Common myeloid progenitor, CD34-positive (primary cell): ENCODE measurements at regions not wholly inside any gene's neighbourhood (a gene's known extent, or its start where the extent isn't known, plus 50 kb on each side); places are given as distances from the start of the nearest gene placed in this dataset.

Experiments
- CTCF ChIA-PET: fragments of 350-600 bp; sonication (Branson Sonifier 250); formaldehyde crosslinking; loops from one replicate; lab custom pipeline; 2021; ENCODE audit warnings: antibody characterized with exemption; lab: Charles Lee
- POLR2A ChIA-PET: fragments of 350-600 bp; sonication (Branson Sonifier 250); formaldehyde crosslinking; loops from one replicate; lab custom pipeline; 2021; ENCODE audit warnings: antibody characterized with exemption; lab: Charles Lee
- DNase-seq, 3 donors: peaks; one replicate each; pipeline versions ENCODE4 v3.0.0 to v3.0.0-alpha.2; 2013
- H3K27ac ChIP-seq, 2 experiments: 1 replicate in 1 of 2; 2 replicates in 1 of 2; pipeline ENCODE4 v1.7.0; 2013; ENCODE audit warnings: inconsistent platforms in 2 of 2, low read length in 2 of 2, mild to moderate bottlenecking in 2 of 2, low read depth in 1 of 2, moderate library complexity in 1 of 2; ENCODE audit not compliant: severe bottlenecking in 2 of 2, insufficient read depth in 1 of 2, poor library complexity in 1 of 2
- H3K27me3 ChIP-seq, 5 experiments: replicated peaks in 2 of 5; 1 replicate in 3 of 5; 2 replicates in 2 of 5; pipeline versions ENCODE4 v1.6.1 to v1.7.0; 2013; ENCODE audit warnings: low read length in 4 of 5, mild to moderate bottlenecking in 2 of 5, moderate library complexity in 2 of 5, inconsistent platforms in 1 of 5; ENCODE audit not compliant: insufficient read depth in 5 of 5, control insufficient read depth in 4 of 5
- H3K36me3 ChIP-seq, 4 experiments: 1 replicate in 2 of 4; 2 replicates in 2 of 4; pipeline versions ENCODE4 v1.6.1 to v1.7.0; 2013; ENCODE audit warnings: low read length in 3 of 4, control low read depth in 1 of 4, mild to moderate bottlenecking in 1 of 4; ENCODE audit not compliant: control insufficient read depth in 4 of 4, insufficient read depth in 4 of 4
- H3K4me1 ChIP-seq, 4 experiments: 1 replicate in 3 of 4; 2 replicates in 1 of 4; pipeline versions ENCODE4 v1.6.1 to v1.7.1; 2013; ENCODE audit warnings: low read length in 3 of 4, mild to moderate bottlenecking in 3 of 4, control low read depth in 1 of 4, inconsistent platforms in 1 of 4, moderate library complexity in 1 of 4; ENCODE audit not compliant: control insufficient read depth in 4 of 4, insufficient read depth in 4 of 4; ENCODE audit errors: control extremely low read depth in 1 of 4
- H3K4me3 ChIP-seq, 7 experiments: 1 replicate in 4 of 7; 2 replicates in 3 of 7; pipeline versions ENCODE4 v1.5.1 to v1.7.0; 2013; ENCODE audit warnings: mild to moderate bottlenecking in 7 of 7, low read length in 6 of 7, moderate library complexity in 6 of 7, inconsistent platforms in 2 of 7, low read depth in 2 of 7, control low read depth in 1 of 7; ENCODE audit not compliant: insufficient read depth in 4 of 7, control insufficient read depth in 1 of 7; ENCODE audit errors: extremely low read depth in 1 of 7
- H3K9me3 ChIP-seq, 5 experiments: 1 replicate in 4 of 5; 2 replicates in 1 of 5; pipeline versions ENCODE4 v1.6.1 to v1.7.1; 2013; ENCODE audit warnings: low read length in 4 of 5, mild to moderate bottlenecking in 2 of 5, inconsistent platforms in 1 of 5, low read depth in 1 of 5, moderate library complexity in 1 of 5; ENCODE audit not compliant: control insufficient read depth in 4 of 5, insufficient read depth in 2 of 5; ENCODE audit errors: control extremely low read depth in 1 of 5
- WGBS: methylation state at CpG from one replicate; pipeline ENCODE4 v1.1.5; 2013; ENCODE audit not compliant: insufficient coverage; 5-methylcytosine and 5-hydroxymethylcytosine counted together

GRCh38 chr22:48806227-48806781 is 1021.4 kb downstream of the BRD1 start:
- DNase-seq = no peak
- ChIA-PET CTCF (no interaction called here), POLR2A (no interaction called here)
- no peak overlapping the region for H3K27ac ChIP-seq
- H3K36me3 ChIP-seq = no peaks in the 10 kb centered on the region
- H3K27me3 ChIP-seq = no peaks in the 10 kb centered on the region
- no peak overlapping the region for H3K4me3 ChIP-seq
- H3K4me1 ChIP-seq = no peaks in the 10 kb centered on the region
- 85% methylated on average over 16 of the region's 16 CpGs for WGBS
- no peaks in the 10 kb centered on the region for H3K9me3 ChIP-seq

GRCh38 chr22:48805516-48805915 is 1022.2 kb downstream of the BRD1 start:
- no peak for DNase-seq
- no peaks in the 10 kb centered on the region for H3K4me1 ChIP-seq
- no peaks in the 10 kb centered on the region for H3K9me3 ChIP-seq
- ChIA-PET POLR2A (no interaction called here), CTCF (no interaction called here)
- H3K36me3 ChIP-seq = no peaks in the 10 kb centered on the region
- H3K27me3 ChIP-seq = no peaks in the 10 kb centered on the region
- no peak overlapping the region for H3K27ac ChIP-seq
- WGBS = 96% methylated on average over 9 of the region's 10 CpGs
- H3K4me3 ChIP-seq = no peak overlapping the region

GRCh38 chr22:48804811-48805301 is 1022.8 kb downstream of the BRD1 start:
- no peak for DNase-seq
- Histone ChIP-seq H3K27ac (no peak overlapping the region), H3K27me3 (no peaks in the 10 kb centered on the region), H3K4me1 (no peaks in the 10 kb centered on the region), H3K36me3 (no peaks in the 10 kb centered on the region), H3K4me3 (no peak overlapping the region), H3K9me3 (no peaks in the 10 kb centered on the region)
- ChIA-PET CTCF (no interaction called here), POLR2A (no interaction called here)
- 88% methylated on average over 22 of the region's 22 CpGs for WGBS

GRCh38 chr22:48803948-48804810 is 1023.5 kb downstream of the BRD1 start:
- POLR2A ChIA-PET = no interaction called here
- Histone ChIP-seq H3K36me3 (no peaks in the 10 kb centered on the region), H3K27me3 (no peaks in the 10 kb centered on the region), H3K9me3 (no peaks in the 10 kb centered on the region), H3K4me3 (no peak overlapping the region), H3K27ac (no peak overlapping the region), H3K4me1 (no peaks in the 10 kb centered on the region)
- 95% methylated on average over 23 of the region's 25 CpGs for WGBS
- CTCF ChIA-PET = no interaction called here
- DNase-seq = no peak

GRCh38 chr22:48803171-48803947 is 1024.3 kb downstream of the BRD1 start:
- Histone ChIP-seq H3K27me3 (no peaks in the 10 kb centered on the region), H3K4me1 (no peaks in the 10 kb centered on the region), H3K27ac (no peak overlapping the region), H3K36me3 (no peaks in the 10 kb centered on the region), H3K9me3 (no peaks in the 10 kb centered on the region), H3K4me3 (no peak overlapping the region)
- WGBS = 76% methylated on average over 19 of the region's 19 CpGs
- ChIA-PET CTCF (no interaction called here), POLR2A (no interaction called here)
- DNase-seq = no peak

GRCh38 chr22:48802576-48802975 is 1025.1 kb downstream of the BRD1 start:
- CTCF ChIA-PET = no interaction called here

More at GRCh38 chr22:48802576-48802975, 1025.1 kb downstream of the BRD1 start:
- Histone ChIP-seq H3K4me1 (no peaks in the 10 kb centered on the region), H3K4me3 (no peak overlapping the region), H3K27me3 (no peaks in the 10 kb centered on the region), H3K27ac (no peak overlapping the region), H3K36me3 (no peaks in the 10 kb centered on the region), H3K9me3 (no peaks in the 10 kb centered on the region)
- 78% methylated on average over 19 of the region's 19 CpGs for WGBS
- DNase-seq = no peak
- POLR2A ChIA-PET = no interaction called here
